ENCODE measurements at regions not wholly inside any gene's neighbourhood (a gene's known extent, or its start where the extent isn't known, plus 50 kb on each side); places are given as distances from the start of the nearest gene placed in this dataset.

DNA sequence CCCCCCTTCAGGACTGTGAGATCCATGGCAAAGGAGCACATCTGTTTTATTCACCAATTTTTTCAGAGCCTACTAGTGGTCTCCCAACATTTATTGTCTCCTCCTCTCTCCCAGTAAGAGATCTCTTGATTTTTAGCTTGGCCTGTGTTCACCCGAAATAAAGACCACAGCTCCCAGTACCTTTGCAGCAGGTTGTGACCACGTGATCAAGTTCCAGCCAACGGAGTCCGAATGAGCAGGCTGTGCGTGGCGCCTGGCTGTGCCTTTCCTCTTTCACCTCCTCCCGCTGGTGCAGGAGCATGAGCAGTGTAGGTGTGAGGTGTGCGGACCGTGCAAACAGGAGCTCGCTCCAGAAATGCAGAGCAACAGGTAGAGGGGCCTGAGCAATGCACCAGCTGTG lies 143.6 kb upstream of the GLI2 start:
- Mint-ChIP-seq H3K4me3 (no peak overlapping the region), H3K4me1 (ENCODE audit: low read depth) (no peaks in the 10 kb centered on the region), H3K27ac (no peak overlapping the region), H3K36me3 (ENCODE audit: insufficient read depth in 2 of 2) (no peaks in the 10 kb centered on the region), H3K27me3 (ENCODE audit: low read depth) (peaks cover 37% of the 10 kb centered on the region), H3K9me3 (no peaks in the 10 kb centered on the region)
- no peak for ATAC-seq (replicated peaks in 1 of 2)
- no peak for DNase-seq

DNA sequence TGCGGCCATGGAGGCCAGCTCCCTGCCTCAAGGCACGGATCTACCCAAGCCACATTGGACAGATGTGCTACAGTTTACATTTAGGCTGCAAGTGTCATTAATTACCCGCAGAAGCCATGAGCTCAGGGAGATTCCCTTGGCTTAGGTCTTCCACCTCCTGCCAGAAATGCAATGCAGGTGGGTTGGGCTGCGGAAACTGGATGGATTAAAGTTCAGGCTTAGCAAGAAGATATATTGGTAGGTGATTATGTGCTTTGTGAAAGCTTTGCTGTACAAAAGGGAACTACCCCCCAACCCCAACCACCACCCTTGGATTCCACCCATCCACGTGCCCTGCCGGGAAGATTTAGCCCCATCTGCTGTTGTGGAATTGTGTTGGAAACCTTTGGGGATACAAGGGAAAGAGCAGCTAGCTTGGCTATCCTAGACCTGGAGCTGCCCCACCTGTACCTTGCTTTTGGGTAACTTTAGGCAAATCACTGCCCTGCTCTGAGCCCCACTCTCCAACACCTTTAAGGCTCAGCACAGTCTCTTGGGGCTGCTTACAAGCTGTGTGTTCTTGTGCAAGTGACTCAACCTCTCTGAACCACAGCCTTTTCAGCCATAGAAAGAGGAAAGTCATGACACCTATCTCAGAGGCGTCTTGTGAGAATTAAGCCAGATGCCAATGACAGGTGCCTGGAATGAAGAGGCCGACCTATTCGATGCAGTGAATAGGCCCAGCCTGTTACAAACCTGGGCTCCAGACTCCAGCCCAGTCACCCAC lies 141.6 kb upstream of the GLI2 start:
- Mint-ChIP-seq H3K4me1 (ENCODE audit: low read depth) (no peaks in the 10 kb centered on the region), H3K9me3 (no peaks in the 10 kb centered on the region), H3K27me3 (ENCODE audit: low read depth) (peaks cover 23% of the 10 kb centered on the region), H3K36me3 (ENCODE audit: insufficient read depth in 2 of 2) (no peaks in the 10 kb centered on the region), H3K4me3 (no peak overlapping the region), H3K27ac (no peak overlapping the region)
- no peak for DNase-seq
- ATAC-seq (replicated peaks in 1 of 2) = no peak

DNA sequence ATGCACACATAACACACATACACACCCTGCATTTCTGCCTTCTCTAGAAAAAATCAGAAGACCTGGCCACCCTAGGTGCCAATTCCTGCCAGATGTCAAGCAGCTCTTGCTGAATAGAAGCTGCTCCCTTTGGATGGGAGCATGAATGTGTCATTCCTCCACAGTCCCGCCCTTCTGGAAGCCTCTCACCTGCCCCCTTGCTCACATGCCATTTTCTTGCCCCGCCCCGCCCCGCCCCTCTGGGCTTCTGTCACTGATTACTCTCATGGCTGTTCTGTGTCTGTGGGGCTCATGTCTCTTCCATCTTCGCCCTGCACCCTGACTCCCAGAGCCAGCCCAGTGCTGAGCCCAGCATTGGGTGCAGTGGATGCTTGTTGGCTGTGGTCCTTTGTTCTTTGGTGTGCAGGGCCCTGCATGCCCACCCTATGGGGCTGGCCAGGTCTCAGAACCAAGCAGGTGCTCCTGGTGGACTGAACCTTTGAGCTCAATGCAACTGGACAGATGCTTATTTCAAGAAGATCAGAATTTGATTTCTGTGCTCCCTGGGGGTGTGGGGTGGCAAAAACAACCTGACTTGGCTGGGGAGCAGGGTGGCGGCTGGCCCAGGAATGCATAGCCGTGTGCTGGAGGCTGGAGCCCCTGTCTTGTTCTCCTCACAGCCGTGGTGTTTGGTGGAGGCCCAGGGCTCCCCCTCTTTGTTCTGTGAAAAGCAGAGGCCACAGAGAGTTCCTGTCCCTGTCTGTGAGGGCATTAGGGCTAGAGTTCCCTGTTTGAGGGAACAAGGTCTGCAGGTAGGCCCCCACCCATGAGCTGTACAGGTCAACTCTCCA lies 140.6 kb upstream of the GLI2 start:
- Mint-ChIP-seq H3K4me3 (no peak overlapping the region), H3K9me3 (no peaks in the 10 kb centered on the region), H3K4me1 (ENCODE audit: low read depth) (no peaks in the 10 kb centered on the region), H3K27ac (no peak overlapping the region), H3K27me3 (ENCODE audit: low read depth) (peaks cover 14% of the 10 kb centered on the region), H3K36me3 (ENCODE audit: insufficient read depth in 2 of 2) (no peaks in the 10 kb centered on the region)
- ATAC-seq (replicated peaks in 1 of 2) (no peak), DNase-seq (no peak)

DNA sequence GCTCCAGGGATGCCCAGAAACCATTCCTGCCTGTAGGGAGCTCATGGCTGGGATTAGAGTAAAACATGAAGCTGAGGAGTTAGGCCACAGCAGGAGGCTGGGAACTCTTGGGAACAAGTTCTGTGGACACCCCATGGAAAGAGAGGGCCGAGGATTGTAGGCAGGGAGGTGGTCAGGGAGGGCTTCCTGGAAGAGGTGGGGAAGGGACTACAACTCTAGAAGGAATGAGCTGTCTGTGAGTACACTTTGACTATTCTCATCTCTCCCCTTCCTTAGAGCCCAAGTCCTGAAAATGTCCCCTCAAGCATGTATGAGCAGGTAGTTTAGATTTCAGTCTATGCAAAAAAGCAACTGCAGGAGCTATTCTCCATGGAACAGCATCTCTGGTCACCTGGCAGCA lies 139.9 kb upstream of the GLI2 start:
- DNase-seq (no peak), ATAC-seq (replicated peaks in 1 of 2) (no peak)
- H3K27me3 Mint-ChIP-seq (ENCODE audit: low read depth) = peaks cover 7% of the 10 kb centered on the region
- no peaks in the 10 kb centered on the region for H3K36me3 Mint-ChIP-seq (ENCODE audit: insufficient read depth in 2 of 2)
- no peak overlapping the region for H3K27ac Mint-ChIP-seq
- H3K4me1 Mint-ChIP-seq (ENCODE audit: low read depth) = no peaks in the 10 kb centered on the region
- H3K4me3 Mint-ChIP-seq = no peak overlapping the region
- H3K9me3 Mint-ChIP-seq = no peaks in the 10 kb centered on the region

DNA sequence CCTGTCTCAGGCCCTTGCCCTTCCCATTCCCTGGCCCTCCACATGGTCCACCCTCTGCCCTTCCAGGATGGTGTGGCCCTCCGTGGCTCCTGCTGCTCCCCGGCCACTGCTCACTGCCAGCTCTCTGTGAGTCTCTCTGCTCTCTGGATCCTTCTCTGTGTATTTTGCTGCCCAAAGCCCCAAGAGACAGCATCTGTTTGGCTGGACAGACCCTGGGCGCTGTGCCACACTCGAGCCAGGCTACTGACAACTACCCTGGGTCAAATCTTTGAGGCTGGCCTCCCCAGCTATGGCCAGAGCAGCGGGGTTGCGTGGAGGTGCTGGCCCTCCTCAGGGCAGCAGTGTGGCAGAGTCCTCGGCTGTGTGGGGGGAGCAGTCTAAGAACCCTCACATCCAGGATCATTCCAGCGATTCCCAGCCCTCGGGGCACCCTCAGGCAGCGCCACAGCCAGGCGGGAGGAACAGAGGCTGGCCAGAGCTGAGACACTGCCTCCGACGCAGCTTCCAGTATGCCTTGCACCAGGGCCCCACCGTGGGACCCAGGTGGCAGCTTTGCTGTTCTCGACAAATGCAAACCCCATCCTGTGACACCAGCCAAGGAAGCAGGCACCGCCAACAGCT lies 139.4 kb upstream of the GLI2 start:
- DNase-seq (no peak), ATAC-seq (replicated peaks in 1 of 2) (no peak)
- no peak overlapping the region for H3K4me3 Mint-ChIP-seq
- H3K27ac Mint-ChIP-seq = no peak overlapping the region
- H3K9me3 Mint-ChIP-seq = no peaks in the 10 kb centered on the region
- peaks cover 6% of the 10 kb centered on the region for H3K27me3 Mint-ChIP-seq (ENCODE audit: low read depth)
- no peaks in the 10 kb centered on the region for H3K4me1 Mint-ChIP-seq (ENCODE audit: low read depth)
- H3K36me3 Mint-ChIP-seq (ENCODE audit: insufficient read depth in 2 of 2) = no peaks in the 10 kb centered on the region

DNA sequence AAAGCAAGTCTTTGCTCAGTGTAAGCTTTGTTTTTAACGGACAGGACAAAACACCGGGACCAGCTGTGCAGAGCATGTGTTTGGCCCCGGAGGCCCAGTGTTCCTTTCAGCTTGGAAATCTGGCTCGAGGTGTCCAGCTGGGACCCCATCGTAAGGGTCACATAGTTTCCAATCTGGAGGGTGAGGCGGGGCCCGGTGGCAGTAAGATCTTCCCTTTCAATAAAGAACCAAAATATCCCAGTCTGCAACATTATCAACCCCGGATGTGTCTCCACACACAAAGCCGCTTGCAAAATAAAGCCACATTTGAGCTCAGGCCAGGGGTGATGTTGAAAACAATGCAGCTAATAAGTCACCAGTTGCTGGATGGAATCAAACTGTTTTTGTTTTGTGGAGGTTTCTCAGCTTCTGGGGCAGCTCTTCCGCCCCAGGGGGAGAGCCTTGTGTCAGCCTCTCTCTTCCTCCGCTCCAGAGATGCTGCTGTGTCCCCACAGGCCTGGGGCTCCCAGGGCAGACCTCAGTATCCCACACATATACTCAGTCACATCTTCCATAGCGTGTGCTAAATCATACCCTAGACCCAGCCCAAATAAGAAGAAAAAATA lies 138.6 kb upstream of the GLI2 start:
- no peak overlapping the region for H3K27ac Mint-ChIP-seq
- no peaks in the 10 kb centered on the region for H3K36me3 Mint-ChIP-seq (ENCODE audit: insufficient read depth in 2 of 2)
- H3K4me3 Mint-ChIP-seq = no peak overlapping the region
- ATAC-seq (replicated peaks in 1 of 2) = no peak
- no peaks in the 10 kb centered on the region for H3K9me3 Mint-ChIP-seq
- H3K27me3 Mint-ChIP-seq (ENCODE audit: low read depth) = no peaks in the 10 kb centered on the region
- no peak for DNase-seq
- H3K4me1 Mint-ChIP-seq (ENCODE audit: low read depth) = no peaks in the 10 kb centered on the region

DNA sequence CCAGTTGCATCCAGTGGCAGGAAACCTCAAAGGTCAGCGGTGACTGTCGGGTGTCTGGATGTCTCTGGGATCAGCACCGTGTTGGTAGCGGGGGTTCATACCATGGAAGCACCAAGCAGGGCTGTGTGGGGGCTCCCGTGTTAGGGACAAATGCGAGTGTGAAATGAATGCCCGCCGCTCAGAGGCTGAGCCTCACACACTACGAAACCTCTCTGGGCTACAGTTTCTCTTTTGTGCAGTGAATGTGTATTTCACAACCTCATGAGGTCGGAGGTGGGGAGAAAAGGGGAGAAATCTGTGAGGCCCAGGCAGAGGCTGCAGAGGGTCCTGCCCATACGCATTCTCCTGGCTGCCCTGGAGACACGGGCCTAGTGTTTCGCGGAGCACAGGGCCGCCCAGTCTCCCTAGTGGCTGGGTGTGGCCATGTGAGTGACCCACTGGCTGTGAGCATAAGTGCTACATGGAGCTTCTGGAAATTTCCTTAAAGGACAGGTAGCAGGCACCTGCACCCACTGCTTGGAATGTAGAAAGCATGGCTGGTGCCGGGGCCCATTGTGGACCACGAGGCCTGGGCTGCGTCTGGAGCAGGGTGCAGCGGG lies 138.0 kb upstream of the GLI2 start:
- H3K27ac Mint-ChIP-seq = no peak overlapping the region

DNA sequence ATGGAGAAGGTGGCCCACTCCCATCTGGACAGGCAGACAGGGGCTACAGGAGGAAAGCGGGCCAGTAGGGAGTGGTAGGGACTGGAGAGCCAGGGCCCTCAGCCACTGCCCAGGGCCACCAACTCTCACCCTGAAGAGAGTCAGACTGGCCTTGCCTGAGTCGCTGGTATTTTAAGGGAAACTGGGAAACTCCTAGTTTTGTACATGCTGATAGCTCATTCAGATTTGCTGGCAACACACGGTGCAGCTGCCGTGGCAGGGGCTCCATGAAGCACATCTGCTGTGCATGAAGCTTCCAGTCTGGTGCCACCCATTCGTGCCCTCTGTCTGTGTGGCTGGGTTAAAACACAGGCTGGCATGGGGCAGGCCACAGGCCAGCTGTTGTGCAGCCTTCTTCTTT lies 137.3 kb upstream of the GLI2 start:
- no peak overlapping the region for H3K27ac Mint-ChIP-seq
- no peaks in the 10 kb centered on the region for H3K9me3 Mint-ChIP-seq
- no peaks in the 10 kb centered on the region for H3K4me1 Mint-ChIP-seq (ENCODE audit: low read depth)
- no peak overlapping the region for H3K4me3 Mint-ChIP-seq
- ATAC-seq (replicated peaks in 1 of 2) (no peak), DNase-seq (no peak)
- H3K36me3 Mint-ChIP-seq (ENCODE audit: insufficient read depth in 2 of 2) = no peaks in the 10 kb centered on the region
- no peaks in the 10 kb centered on the region for H3K27me3 Mint-ChIP-seq (ENCODE audit: low read depth)

More for the DNA sequence above, 138.0 kb upstream of the GLI2 start:
- no peak for ATAC-seq (replicated peaks in 1 of 2)
- Mint-ChIP-seq H3K4me1 (ENCODE audit: low read depth) (no peaks in the 10 kb centered on the region), H3K36me3 (ENCODE audit: insufficient read depth in 2 of 2) (no peaks in the 10 kb centered on the region), H3K4me3 (no peak overlapping the region), H3K27me3 (ENCODE audit: low read depth) (no peaks in the 10 kb centered on the region), H3K9me3 (no peaks in the 10 kb centered on the region)
- no peak for DNase-seq

DNA sequence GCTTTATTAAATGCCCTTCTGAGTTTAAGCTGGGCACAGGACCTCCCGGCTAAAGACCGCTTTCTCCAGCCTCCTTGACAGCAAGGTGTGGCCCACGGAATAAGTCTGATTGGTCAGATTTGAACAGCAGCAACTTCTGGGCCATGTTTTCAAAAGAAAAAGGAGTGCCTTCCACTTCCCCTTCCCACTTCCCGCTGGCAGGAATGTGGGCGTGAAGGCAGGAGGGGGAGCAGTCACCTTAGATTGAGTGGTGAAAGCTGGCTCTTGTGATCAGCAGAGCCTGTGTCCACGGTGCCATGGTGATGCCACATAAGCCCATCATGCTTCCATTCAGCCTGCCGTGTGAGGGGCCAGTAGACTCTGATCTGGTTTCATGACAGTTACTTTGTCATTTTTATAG lies 136.6 kb upstream of the GLI2 start:
- Mint-ChIP-seq H3K4me3 (no peak overlapping the region), H3K36me3 (ENCODE audit: insufficient read depth in 2 of 2) (no peaks in the 10 kb centered on the region), H3K4me1 (ENCODE audit: low read depth) (no peaks in the 10 kb centered on the region), H3K27ac (no peak overlapping the region), H3K27me3 (ENCODE audit: low read depth) (no peaks in the 10 kb centered on the region), H3K9me3 (no peaks in the 10 kb centered on the region)
- ATAC-seq (replicated peaks in 1 of 2) = no peak
- no peak for DNase-seq

DNA sequence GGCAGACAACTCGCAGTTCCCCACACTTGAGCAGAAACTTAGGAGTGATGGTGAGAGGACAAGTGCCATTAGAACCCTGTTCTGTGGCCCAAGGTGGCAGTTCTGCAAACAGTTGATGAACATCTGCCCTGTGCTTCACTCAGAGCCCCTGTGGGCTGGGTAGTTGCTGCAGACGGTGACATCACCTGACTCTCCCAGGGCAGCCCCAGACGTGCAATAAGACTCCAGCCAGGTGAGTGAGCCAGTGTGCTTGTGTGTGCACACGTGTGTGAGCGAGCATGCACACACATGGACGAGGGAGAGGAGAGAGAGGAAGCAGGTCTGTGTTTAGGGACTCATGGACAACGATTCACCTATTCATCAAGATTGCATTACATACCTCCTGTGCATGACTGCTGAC lies 136.0 kb upstream of the GLI2 start:
- Mint-ChIP-seq H3K4me1 (ENCODE audit: low read depth) (no peaks in the 10 kb centered on the region), H3K4me3 (no peak overlapping the region), H3K9me3 (no peaks in the 10 kb centered on the region), H3K27ac (no peak overlapping the region), H3K36me3 (ENCODE audit: insufficient read depth in 2 of 2) (no peaks in the 10 kb centered on the region), H3K27me3 (ENCODE audit: low read depth) (peaks cover 5% of the 10 kb centered on the region)
- ATAC-seq (replicated peaks in 1 of 2) (no peak), DNase-seq (no peak)

DNA sequence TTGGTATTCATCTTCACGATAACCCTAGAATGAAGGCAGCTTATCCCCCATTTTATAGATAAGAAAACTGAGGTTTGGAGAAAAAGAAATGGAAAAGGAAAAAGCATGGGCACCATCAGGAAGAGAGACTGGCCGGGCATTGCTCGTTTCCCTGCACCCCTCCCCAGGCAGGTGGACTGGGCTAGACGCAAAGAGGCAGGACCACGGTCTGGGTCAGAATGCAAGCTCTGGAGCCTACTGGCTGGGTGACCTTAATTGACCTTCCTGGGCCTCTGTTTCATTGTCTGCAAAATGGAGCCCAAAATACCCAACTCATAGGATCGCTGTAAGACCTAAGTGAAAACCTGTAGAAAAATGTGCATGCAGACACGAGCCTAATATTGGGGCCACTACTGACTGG lies 135.3 kb upstream of the GLI2 start:
- ATAC-seq (replicated peaks in 1 of 2) (no peak), DNase-seq (no peak)
- Mint-ChIP-seq H3K36me3 (ENCODE audit: insufficient read depth in 2 of 2) (no peaks in the 10 kb centered on the region), H3K4me1 (ENCODE audit: low read depth) (no peaks in the 10 kb centered on the region), H3K27me3 (ENCODE audit: low read depth) (peaks cover 6% of the 10 kb centered on the region), H3K4me3 (no peak overlapping the region), H3K9me3 (no peaks in the 10 kb centered on the region), H3K27ac (no peak overlapping the region)

DNA sequence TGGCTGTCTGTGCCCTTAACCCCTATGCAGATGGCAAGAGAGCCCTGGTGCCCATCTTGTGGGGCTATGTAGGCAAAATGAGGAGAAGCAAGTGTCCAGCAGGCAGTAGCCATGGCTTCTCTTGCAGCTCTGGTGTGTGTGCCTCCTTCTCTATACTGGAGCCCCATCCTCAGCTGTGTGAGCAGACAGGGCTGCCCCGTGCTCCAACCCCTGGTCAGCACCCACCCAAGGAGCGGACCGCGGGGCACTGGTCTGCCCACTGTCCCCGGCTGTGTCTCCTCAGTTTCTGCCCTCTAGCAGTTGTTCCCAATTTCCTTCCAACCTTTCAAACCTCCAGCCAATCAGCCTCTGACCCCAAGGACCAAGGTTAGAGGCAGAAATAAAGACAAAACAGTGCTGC lies 134.9 kb upstream of the GLI2 start:
- no peak for DNase-seq
- no peaks in the 10 kb centered on the region for H3K36me3 Mint-ChIP-seq (ENCODE audit: insufficient read depth in 2 of 2)
- no peak overlapping the region for H3K27ac Mint-ChIP-seq
- no peak for ATAC-seq (replicated peaks in 1 of 2)
- no peak overlapping the region for H3K4me3 Mint-ChIP-seq
- H3K27me3 Mint-ChIP-seq (ENCODE audit: low read depth) = peaks cover 6% of the 10 kb centered on the region
- H3K9me3 Mint-ChIP-seq = no peaks in the 10 kb centered on the region
- H3K4me1 Mint-ChIP-seq (ENCODE audit: low read depth) = no peaks in the 10 kb centered on the region

DNA sequence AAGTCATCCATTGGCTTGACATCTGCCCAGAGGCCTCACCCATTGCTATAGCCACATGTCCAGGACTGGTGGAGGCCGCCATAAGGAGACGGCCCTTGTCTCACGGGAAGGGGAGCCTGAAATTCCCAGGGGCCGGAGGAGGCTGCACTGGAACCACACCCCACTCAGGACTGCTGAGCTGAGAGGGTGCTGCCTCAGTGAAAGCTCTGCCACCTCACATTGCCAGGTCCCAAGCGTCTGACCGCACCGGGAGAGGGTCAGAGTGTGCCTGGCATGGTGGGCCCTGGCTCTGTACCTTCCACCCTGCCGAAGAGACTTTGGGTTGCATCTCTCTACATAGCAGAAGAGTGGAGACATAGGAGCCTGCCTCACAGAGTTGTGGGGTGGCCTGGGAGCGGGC lies 134.1 kb upstream of the GLI2 start:
- no peaks in the 10 kb centered on the region for H3K9me3 Mint-ChIP-seq
- ATAC-seq (replicated peaks in 1 of 2) (no peak), DNase-seq (no peak)
- no peak overlapping the region for H3K27ac Mint-ChIP-seq
- H3K4me1 Mint-ChIP-seq (ENCODE audit: low read depth) = no peaks in the 10 kb centered on the region
- no peak overlapping the region for H3K4me3 Mint-ChIP-seq
- H3K36me3 Mint-ChIP-seq (ENCODE audit: insufficient read depth in 2 of 2) = no peaks in the 10 kb centered on the region
- peaks cover 6% of the 10 kb centered on the region for H3K27me3 Mint-ChIP-seq (ENCODE audit: low read depth)
